ENCODE measurements at regions not wholly inside any gene's neighbourhood (a gene's known extent, or its start where the extent isn't known, plus 50 kb on each side); places are given as distances from the start of the nearest gene placed in this dataset.

GRCh38 chr1:198400063-198400462 is 140.4 kb downstream of the ATP6V1G3 start:
- no peak overlapping the region for H3K4me3 Mint-ChIP-seq
- H3K27ac Mint-ChIP-seq, result no peak overlapping the region
- Histone ChIP-seq H3K27ac (ENCODE audit: low read depth, low read length) (no peak overlapping the region), H3K36me3 (ENCODE audit: control insufficient read depth, insufficient read depth, low read length) (no peaks in the 10 kb centered on the region), H3K4me3 (ENCODE audit: low read length) (no peak overlapping the region), H3K27me3 (ENCODE audit: control insufficient read depth, insufficient read depth, low read length, poor library complexity, severe bottlenecking) (no peaks in the 10 kb centered on the region), H3K4me1 (ENCODE audit: control insufficient read depth, insufficient read depth, low read length) (no peaks in the 10 kb centered on the region), H3K9me3 (ENCODE audit: control insufficient read depth, low read length) (no peaks in the 10 kb centered on the region), H3K9ac (ENCODE audit: extremely low read depth, low read length, poor library complexity, severe bottlenecking) (no peak overlapping the region)
- H3K36me3 Mint-ChIP-seq (ENCODE audit: low read depth), result no peaks in the 10 kb centered on the region
- no peaks in the 10 kb centered on the region for H3K4me1 Mint-ChIP-seq
- no peak for DNase-seq
- H3K9me3 Mint-ChIP-seq, result peaks cover 5% of the 10 kb centered on the region
- H3K27me3 Mint-ChIP-seq (ENCODE audit: insufficient read depth), result no peaks in the 10 kb centered on the region
- TF ChIP-seq CTCF (conservative IDR thresholded peaks at IDR 0.05), result no peak
- 93 to 96% methylated on average over 3 to 4 of the region's 4 CpGs for WGBS, 2 experiments (ENCODE audit: insufficient coverage in 1 of 2, insufficient read length in 1 of 2)

- WGBS, 2 experiments (ENCODE audit: insufficient coverage in 1 of 2, insufficient read length in 1 of 2), result 91 to 100% methylated on average over 1 of the region's 1 CpG
- Histone ChIP-seq H3K27ac (ENCODE audit: low read depth, low read length) (no peak overlapping the region), H3K4me3 (ENCODE audit: low read length) (no peak overlapping the region), H3K9ac (ENCODE audit: extremely low read depth, low read length, poor library complexity, severe bottlenecking) (no peak overlapping the region), H3K27me3 (ENCODE audit: control insufficient read depth, insufficient read depth, low read length, poor library complexity, severe bottlenecking) (no peaks in the 10 kb centered on the region), H3K36me3 (ENCODE audit: control insufficient read depth, insufficient read depth, low read length) (no peaks in the 10 kb centered on the region), H3K4me1 (ENCODE audit: control insufficient read depth, insufficient read depth, low read length) (no peaks in the 10 kb centered on the region), H3K9me3 (ENCODE audit: control insufficient read depth, low read length) (no peaks in the 10 kb centered on the region)
- Mint-ChIP-seq H3K27ac (no peak overlapping the region), H3K4me3 (no peak overlapping the region), H3K9me3 (no peaks in the 10 kb centered on the region), H3K27me3 (ENCODE audit: insufficient read depth) (no peaks in the 10 kb centered on the region), H3K36me3 (ENCODE audit: low read depth) (no peaks in the 10 kb centered on the region), H3K4me1 (no peaks in the 10 kb centered on the region)
- TF ChIP-seq CTCF (conservative IDR thresholded peaks at IDR 0.05), result no peak
- no peak for DNase-seq
Measured at GRCh38 chr1:198399452-198399851, 141.0 kb downstream of the ATP6V1G3 start.

GRCh38 chr1:198397208-198397808 is 143.2 kb downstream of the ATP6V1G3 start:
- no peak overlapping the region for H3K4me3 Mint-ChIP-seq
- H3K36me3 Mint-ChIP-seq (ENCODE audit: low read depth), result no peaks in the 10 kb centered on the region
- Histone ChIP-seq H3K9ac (ENCODE audit: extremely low read depth, low read length, poor library complexity, severe bottlenecking) (no peak overlapping the region), H3K4me3 (ENCODE audit: low read length) (no peak overlapping the region), H3K36me3 (ENCODE audit: control insufficient read depth, insufficient read depth, low read length) (no peaks in the 10 kb centered on the region), H3K27ac (ENCODE audit: low read depth, low read length) (no peak overlapping the region), H3K4me1 (ENCODE audit: control insufficient read depth, insufficient read depth, low read length) (no peaks in the 10 kb centered on the region), H3K27me3 (ENCODE audit: control insufficient read depth, insufficient read depth, low read length, poor library complexity, severe bottlenecking) (no peaks in the 10 kb centered on the region), H3K9me3 (ENCODE audit: control insufficient read depth, low read length) (no peaks in the 10 kb centered on the region)
- no peak overlapping the region for H3K27ac Mint-ChIP-seq
- no peaks in the 10 kb centered on the region for H3K9me3 Mint-ChIP-seq
- no peaks in the 10 kb centered on the region for H3K27me3 Mint-ChIP-seq (ENCODE audit: insufficient read depth)
- DNase-seq, result no peak
- peaks cover 14% of the 10 kb centered on the region for H3K4me1 Mint-ChIP-seq
- WGBS, 2 experiments (ENCODE audit: insufficient coverage in 1 of 2, insufficient read length in 1 of 2), result 95% methylated on average over 1 of the region's 2 CpGs; no CpG with 5 or more reads in 1 of the 2 experiments
- TF ChIP-seq CTCF (conservative IDR thresholded peaks at IDR 0.05), result no peak
